ENCODE measurements at regions not wholly inside any gene's neighbourhood (a gene's known extent, or its start where the extent isn't known, plus 50 kb on each side); places are given as distances from the start of the nearest gene placed in this dataset.

DNA sequence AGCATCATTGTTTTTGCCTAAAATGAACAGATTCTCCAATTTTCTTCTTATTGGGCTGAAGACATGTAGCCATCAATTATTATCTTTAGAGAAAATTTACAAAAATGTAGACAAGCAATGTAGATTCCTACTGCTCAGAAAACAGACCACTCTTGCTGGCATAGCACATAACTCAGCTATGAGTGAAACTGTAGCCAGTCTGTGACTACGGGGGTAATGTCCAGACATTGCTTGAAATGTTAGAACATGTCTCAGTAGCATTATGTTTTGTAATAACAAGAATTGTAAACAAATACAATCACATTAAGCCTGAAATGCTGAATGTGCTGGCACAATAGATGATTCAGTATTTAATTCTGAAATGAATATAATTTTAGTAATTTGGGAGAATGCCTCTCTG is 265.7 kb upstream of the KCNJ16 start:
- no peak for TF ChIP-seq CTCF (IDR thresholded peaks at IDR 0.05)
- TF ChIP-seq POLR2AphosphoS5 (IDR thresholded peaks at IDR 0.05): no peak
- TF ChIP-seq POLR2A (IDR thresholded peaks at IDR 0.05): no peak

Data from suprapubic skin (tissue), 4 donors.